CD1c-positive myeloid dendritic cell (primary cell): ENCODE measurements at regions not wholly inside any gene's neighbourhood (a gene's known extent, or its start where the extent isn't known, plus 50 kb on each side); places are given as distances from the start of the nearest gene placed in this dataset.

Experiments used
- DNase-seq: peaks from one replicate; pipeline ENCODE4 v3.0.0-alpha.2; 2016; ENCODE audit errors: extremely low spot score

DNA sequence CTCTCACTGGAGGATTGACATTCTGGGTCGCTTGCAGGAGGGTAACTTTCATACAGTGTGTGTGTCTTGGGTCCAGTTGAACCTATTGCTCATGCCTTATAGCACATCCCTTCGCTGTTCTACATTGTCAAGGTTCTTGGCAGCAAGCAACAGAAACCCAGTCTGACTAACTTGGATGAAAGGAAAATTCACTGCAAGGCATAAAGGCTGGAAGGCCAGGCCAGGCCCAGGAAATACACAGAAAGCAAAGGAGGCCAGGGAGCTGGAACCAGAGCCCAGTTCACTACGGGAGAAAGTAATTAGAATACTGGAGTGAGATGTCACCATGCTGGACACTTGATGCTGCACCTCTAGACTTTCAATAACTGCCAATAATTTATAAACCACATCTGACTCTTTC lies 353.8 kb upstream of the GATB start:
- no peak for DNase-seq

DNA sequence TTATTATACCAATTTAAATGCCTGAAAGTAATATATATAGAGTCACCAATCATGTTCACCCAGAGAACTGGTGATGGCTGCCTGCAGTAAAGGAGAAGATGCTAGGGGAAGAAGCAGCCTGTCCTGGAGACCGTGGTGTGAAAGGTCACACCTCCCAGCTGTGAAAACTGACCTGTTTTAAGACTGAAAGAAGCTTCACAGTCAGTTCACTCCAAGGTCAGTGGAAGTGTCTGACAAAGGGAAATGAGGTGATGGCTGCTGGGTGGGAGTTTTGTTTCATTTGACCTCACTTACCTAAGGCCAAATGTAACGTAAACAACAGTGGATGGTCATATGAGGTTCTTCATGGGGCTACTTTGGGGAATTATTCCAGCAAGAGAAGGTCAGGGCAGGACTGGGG lies 352.1 kb upstream of the GATB start:
- peak; percentile 2 for DNase-seq

GRCh38 chr4:152112190-152112589 lies 351.4 kb upstream of the GATB start:
- no peak for DNase-seq

DNA sequence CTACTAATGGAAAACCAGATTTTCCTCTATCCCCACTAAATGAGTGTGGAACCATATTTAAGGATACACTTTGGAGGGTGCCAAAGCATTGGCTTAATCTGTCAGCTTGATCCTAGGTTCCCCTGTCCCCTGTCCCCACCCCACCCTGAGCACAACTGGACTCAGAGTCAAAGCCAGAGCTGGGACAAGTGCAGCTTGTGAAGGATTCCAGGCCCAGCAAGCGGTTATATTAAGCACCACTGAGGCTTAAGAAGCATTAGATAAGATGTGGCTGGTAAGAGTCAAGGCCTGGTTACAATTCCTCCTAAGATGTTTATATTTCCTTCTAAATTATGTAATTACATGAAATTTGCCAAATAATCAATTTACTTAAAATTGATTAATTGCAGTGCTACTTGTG lies 350.0 kb upstream of the GATB start:
- no peak for DNase-seq

- DNase-seq = no peak
These were observed 349.0 kb upstream of the GATB start for GRCh38 chr4:152109531-152110509.

GRCh38 chr4:152107736-152108500 lies 347.1 kb upstream of the GATB start:
- no peak for DNase-seq

DNA sequence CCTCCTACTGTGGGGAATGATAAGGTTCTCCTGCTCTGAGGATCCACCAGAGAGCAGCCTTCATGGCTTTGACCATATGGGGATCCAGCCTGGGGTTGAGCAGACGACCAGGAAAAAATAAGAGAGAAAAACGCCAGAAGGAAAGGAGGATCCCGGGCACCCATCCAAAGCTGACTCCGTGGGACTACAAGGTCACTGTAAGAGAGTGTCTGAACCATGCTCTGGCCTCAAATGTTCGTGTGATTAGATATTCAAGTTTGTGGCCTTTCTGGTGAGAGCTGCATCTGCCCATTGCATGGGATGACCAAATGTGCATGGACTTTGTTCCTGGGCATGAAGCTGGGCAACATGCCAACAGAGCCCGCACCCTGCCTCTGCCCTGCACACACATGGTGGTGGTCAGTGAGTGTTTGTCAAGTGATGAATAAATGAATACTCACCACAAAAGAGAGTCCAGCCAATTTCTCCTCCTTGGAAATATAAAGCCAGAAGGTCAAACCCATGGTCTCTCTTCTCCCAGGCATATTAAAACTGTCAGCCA lies 346.0 kb upstream of the GATB start:
- no peak for DNase-seq

- peak; percentile 65 for DNase-seq
These were observed 345.4 kb upstream of the GATB start for GRCh38 chr4:152106113-152106763.

DNA sequence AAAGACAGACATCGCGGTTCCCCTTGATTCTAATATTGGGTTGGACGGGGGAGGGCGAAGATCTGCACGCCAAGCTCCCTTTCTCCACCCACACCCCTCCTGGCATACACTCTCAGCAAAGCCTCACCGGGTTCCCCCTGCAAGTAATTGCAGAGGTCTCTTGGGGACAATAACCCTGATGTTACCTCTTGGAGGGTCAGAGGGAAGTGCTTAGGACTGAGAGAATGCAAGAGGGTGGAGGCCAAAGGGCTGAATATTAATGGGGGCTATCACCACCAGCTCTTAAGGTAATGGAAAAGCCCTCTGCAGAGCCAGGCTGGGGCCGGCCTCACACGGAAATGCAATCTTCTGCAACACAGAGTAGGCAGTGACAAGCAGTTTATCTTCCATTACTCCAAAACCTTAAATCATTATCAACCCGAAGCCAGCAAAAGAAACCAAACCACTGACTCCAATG lies 344.1 kb upstream of the GATB start:
- DNase-seq = no peak

DNA sequence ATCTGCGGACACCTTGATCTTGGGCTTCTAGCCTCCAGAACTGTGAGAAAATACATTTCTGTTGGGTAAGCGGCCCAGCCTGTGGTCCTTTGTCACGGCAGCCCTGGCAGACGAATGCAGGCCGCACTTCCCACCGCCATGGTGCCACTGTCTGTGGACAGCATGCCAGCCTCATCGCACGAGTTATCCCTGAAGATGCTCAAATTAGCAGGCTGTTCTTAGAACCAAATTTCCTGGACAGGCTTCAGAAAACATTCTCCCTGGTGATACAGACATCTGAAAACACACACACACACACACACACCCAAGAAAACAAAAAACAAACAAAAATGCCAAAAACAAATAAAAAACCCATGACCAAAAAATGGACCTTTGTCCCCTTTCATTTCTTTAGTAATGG lies 343.5 kb upstream of the GATB start:
- DNase-seq = no peak

DNA sequence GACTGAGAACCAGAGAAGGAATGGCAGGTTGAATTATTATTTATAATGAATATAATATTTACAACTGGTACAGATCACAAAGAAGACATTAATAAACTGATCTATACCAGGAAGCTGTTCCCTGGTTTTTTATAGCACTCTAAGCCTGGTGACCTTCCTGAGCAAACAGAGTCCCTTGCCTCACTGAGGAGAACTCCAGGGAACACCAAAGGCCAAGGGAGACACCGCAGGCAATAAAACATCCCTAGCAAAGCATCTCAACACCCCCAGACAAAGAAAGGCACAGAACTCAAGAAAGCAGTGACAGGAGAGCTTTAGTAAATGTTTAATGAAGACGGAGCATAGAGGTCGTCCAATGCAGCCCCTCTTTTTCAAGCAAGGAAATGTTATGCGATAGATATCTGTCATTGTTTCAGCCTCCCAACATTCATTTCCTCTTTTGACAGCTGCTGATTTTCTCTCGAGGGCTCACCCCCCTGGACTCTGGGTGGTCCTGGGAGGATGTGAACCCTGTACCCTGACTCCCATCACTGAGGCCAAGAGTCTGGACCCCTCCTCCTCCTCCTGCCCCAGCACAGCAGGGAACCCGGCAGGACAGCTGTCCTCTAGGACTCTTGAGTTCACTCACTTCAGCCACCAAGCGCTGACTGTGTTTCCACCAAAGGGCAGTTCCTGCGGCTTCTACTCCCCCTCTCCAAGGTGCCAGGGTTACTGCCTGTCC lies 342.5 kb upstream of the GATB start:
- DNase-seq = no peak

DNA sequence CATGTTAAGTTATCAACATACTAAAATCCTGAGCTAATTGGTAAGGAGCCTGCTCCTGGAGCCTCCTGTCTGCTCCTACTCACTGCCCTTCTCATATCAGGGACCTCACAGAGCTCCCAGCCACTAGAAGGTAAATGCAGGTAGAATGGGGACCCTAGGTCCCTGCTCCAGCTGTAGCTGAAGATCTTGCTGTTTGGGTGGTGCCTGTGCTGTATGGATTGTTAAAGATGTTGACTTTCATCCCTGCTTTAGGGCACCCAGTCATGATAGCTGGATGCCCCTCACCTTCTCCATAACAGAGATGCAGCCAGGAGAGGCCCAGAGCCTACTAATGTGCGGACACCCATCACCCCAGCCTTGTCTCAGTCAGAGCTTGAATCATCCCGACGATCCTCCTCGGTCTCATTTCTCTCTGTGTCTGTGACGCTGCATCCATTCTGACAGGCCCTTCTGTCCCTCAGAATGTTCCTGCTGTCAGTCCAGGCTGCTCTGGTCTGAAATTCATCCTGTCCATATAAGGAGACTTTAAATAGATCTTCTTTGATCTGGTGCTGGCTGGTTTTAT lies 341.7 kb upstream of the GATB start:
- DNase-seq = no peak

- no peak for DNase-seq
These were observed 341.0 kb upstream of the GATB start for GRCh38 chr4:152101556-152102435.

DNA sequence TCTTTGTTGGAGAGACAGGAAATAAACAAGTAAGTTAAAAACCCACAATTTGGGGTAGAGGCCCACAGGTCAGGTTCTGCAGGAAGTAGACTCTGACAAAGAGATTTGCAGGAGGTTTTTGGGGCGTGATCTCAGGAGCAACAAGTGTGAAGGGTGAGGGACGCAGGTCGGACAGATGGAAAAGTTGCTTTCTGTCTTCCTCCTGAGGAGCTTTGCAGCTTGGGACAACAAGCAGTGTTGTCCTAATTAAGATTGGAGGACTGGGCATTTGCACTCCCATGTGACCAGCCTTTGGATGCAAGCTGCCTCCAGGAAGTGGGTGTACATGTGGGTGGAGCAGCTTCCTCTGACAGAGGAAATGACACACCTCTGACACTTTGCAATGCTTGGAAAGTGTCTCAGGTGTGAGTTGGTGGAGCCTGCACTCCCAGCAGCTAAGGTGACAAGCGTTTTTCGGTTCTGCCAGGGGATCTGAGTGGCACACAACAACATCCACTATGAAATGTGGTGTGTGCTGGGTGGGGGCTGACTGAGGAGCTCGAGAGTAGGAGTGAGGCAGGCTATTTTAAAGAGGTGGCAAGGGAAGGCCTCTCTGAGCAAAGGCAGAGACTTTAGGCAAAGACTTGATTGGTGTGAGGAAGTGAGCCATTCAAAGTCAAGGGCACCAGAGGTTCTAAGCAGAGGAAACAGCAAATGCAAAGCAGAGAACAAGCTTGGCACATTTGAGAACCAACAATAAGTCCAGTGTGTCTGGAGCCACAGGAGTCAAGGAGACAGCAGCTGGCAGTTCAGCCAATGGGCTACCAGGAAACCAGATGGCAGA lies 339.8 kb upstream of the GATB start:
- DNase-seq = peak; percentile 28

DNA sequence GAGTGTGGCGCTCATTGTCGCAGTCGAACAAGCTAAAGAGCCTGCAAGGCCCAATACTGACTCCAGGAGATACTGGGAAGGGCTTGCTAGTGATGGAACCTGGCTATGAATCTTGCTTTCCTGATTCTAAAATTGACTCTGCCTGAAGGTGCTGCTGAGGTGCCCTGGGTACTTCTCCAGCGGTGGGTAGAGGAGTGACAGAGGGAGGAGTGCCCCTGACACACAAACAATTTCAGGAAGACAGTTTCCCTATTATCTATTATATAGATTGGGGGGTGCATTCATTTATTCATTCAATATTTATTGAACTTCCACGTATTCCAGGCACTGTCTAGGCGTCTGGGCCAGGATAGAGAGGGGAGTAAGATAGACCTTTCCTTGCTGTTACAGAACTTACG lies 339.2 kb upstream of the GATB start:
- no peak for DNase-seq

DNA sequence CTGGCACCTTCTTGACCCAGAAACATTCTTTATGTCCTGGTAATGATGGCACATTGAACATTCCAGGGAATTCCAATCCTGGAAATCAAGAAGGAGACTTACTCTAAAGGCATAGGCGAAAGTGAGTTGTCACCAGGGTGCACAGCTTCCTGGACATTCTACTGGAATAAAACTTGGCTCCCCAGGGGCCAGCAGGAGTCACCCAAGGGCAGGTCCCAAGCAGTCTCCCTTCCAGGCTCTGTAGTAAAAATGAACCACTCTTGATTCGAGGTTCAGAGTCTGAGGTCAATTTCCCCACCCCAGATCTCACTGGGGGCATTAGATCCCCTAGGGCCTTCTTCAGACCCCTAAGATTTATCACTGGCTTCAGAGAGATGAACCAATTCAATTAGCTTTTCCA lies 338.7 kb upstream of the GATB start:
- no peak for DNase-seq

- no peak for DNase-seq
These were observed 338.2 kb upstream of the GATB start for GRCh38 chr4:152099061-152099425.

- no peak for DNase-seq
These were observed 337.7 kb upstream of the GATB start for GRCh38 chr4:152098365-152099060.

DNA sequence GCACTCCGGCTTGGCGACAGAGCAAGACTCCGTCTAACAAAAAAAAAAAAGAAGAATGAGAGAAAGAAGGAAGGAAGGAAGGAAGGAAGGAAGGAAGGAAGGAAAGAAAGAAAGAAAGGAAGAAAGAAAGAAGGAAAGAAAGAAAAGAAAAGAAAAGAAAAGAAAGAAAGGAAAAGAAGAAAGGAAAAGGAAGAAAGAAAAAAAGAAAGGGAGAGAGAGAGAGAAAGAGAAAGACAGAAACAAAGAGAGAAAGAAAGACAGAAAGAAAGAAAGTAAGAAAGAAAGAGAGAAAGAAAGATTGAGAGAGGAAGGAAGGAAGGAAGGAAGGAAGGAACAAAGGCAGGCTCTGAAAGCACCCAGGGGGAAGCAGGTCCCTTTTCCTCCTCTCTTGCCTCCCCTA lies 336.6 kb upstream of the GATB start:
- DNase-seq = no peak
